Hepatocyte (in vitro differentiated cells): ENCODE measurements at regions not wholly inside any gene's neighbourhood (a gene's known extent, or its start where the extent isn't known, plus 50 kb on each side); places are given as distances from the start of the nearest gene placed in this dataset.
A peak's percentile ranks its signal among the peaks of the same experiment; 100 is the strongest.

Source experiments
- DNase-seq: peaks from one replicate; pipeline ENCODE4 v3.0.0-alpha.2; 2016; ENCODE audit warnings: low spot score
- H2AFZ ChIP-seq: fragments of 200-600 bp; sonication (generic); 2 replicates; pipeline ENCODE4 v1.6.0; 2016; ENCODE audit warnings: antibody characterized with exemption, mild to moderate bottlenecking
- H3K27ac ChIP-seq: fragments of 200-600 bp; sonication (generic); 2 replicates; pipeline ENCODE4 v1.5.1; 2016; ENCODE audit warnings: mild to moderate bottlenecking
- H3K27me3 ChIP-seq: fragments of 200-600 bp; sonication (generic); 2 replicates; pipeline ENCODE4 v1.6.1; 2016
- H3K36me3 ChIP-seq: fragments of 200-600 bp; sonication (generic); replicated peaks from 2 replicates; pipeline ENCODE4 v1.5.1; 2016; ENCODE audit warnings: low read depth; ENCODE audit not compliant: insufficient read depth
- H3K4me1 ChIP-seq: fragments of 200-600 bp; sonication (generic); 2 replicates; pipeline ENCODE4 v1.5.1; 2016; ENCODE audit warnings: mild to moderate bottlenecking, moderate library complexity; ENCODE audit not compliant: insufficient read depth
- H3K4me2 ChIP-seq: fragments of 200-600 bp; sonication (generic); 2 replicates; pipeline ENCODE4 v1.6.0; 2016
- H3K4me3 ChIP-seq: fragments of 200-600 bp; sonication (generic); 2 replicates; pipeline ENCODE4 v1.5.1; 2016; ENCODE audit warnings: mild to moderate bottlenecking
- H3K79me2 ChIP-seq: fragments of 200-600 bp; sonication (generic); 2 replicates; pipeline ENCODE4 v1.6.0; 2017; ENCODE audit warnings: mild to moderate bottlenecking
- H3K9me2 ChIP-seq: fragments of 200-600 bp; sonication (generic); replicated peaks from 2 replicates; pipeline ENCODE4 v1.6.0; 2017; ENCODE audit warnings: mild to moderate bottlenecking; ENCODE audit not compliant: insufficient read depth
- H3K9me3 ChIP-seq: fragments of 200-600 bp; sonication (generic); 2 replicates; pipeline ENCODE4 v1.5.1; 2016; ENCODE audit warnings: low read depth, mild to moderate bottlenecking
- H4K20me1 ChIP-seq: fragments of 200-600 bp; sonication (generic); 2 replicates; pipeline ENCODE4 v1.6.0; 2016; ENCODE audit warnings: mild to moderate bottlenecking; ENCODE audit not compliant: insufficient read depth, poor library complexity, severe bottlenecking
- EZH2 ChIP-seq: fragments of 200-600 bp; sonication (generic); IDR thresholded peaks from 2 replicates; pipeline ENCODE4 v1.6.1; 2016; ENCODE audit warnings: antibody characterized with exemption, mild to moderate bottlenecking, borderline replicate concordance
- EZH2phosphoT487 ChIP-seq: fragments of 200-600 bp; sonication (generic); IDR thresholded peaks from one replicate; pipeline ENCODE4 v1.6.1; 2018; ENCODE audit warnings: antibody characterized with exemption, mild to moderate bottlenecking, low read depth, moderate library complexity; ENCODE audit not compliant: unreplicated experiment, severe bottlenecking
- WGBS: methylation state at CpG from one replicate; pipeline ENCODE4 v1.1.6; 2016; ENCODE audit warnings: low lambda C conversion rate; ENCODE audit errors: missing lambda C conversion rate; 5-methylcytosine and 5-hydroxymethylcytosine counted together
- TF ChIP-seq, protein P1 (sequence below): fragments of 200-600 bp; sonication (generic); IDR thresholded peaks from 2 replicates; pipeline ENCODE4 v1.5.1; 2016; ENCODE audit warnings: antibody characterized with exemption, mild to moderate bottlenecking; ENCODE audit not compliant: poor library complexity

DNA sequence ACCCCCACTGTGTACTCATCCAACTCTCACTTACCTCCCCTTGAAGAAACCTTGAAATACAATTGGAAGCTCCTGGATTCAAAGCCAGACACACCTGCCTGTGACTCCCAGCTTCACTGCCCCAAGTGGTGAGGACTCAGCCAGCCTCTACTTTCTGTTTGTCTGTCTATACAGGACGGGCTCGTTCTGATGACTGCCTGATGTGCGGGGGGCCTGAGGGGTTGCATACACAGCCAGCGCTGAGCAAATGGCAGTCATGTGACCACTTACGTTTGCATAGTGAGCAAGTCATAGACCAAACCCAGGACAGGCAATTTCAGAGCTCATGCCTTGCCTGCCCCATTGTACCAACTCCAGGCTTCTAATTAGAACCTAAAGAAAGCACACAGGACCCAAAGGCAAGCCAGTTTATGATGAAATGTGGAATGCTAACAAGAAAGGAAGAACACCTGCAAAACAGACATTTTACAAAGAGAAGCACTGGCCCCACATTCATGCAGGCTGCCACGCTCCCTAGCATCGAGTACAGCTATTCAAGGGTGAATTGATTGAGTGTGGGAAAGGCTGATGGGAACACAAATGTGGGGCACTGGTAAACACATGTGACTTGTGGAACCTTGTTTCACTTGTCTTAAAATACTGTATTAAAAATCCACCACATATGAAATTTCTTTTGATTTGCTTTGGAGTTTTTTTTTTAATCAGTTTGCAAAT lies 137.8 kb downstream of the LNPK start:
- TF ChIP-seq, protein P1, sequence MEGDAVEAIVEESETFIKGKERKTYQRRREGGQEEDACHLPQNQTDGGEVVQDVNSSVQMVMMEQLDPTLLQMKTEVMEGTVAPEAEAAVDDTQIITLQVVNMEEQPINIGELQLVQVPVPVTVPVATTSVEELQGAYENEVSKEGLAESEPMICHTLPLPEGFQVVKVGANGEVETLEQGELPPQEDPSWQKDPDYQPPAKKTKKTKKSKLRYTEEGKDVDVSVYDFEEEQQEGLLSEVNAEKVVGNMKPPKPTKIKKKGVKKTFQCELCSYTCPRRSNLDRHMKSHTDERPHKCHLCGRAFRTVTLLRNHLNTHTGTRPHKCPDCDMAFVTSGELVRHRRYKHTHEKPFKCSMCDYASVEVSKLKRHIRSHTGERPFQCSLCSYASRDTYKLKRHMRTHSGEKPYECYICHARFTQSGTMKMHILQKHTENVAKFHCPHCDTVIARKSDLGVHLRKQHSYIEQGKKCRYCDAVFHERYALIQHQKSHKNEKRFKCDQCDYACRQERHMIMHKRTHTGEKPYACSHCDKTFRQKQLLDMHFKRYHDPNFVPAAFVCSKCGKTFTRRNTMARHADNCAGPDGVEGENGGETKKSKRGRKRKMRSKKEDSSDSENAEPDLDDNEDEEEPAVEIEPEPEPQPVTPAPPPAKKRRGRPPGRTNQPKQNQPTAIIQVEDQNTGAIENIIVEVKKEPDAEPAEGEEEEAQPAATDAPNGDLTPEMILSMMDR = no peak
- TF ChIP-seq EZH2phosphoT487 (no peak), EZH2 (no peak)
- no peak overlapping the region for H3K4me3 ChIP-seq
- no peaks in the 10 kb centered on the region for H3K27me3 ChIP-seq
- H3K9me2 ChIP-seq = no peaks in the 10 kb centered on the region
- no peaks in the 10 kb centered on the region for H4K20me1 ChIP-seq
- peak; percentile 19 for DNase-seq
- whole genome bisulfite sequencing = 63% methylated on average over 7 of the region's 7 CpGs
- H2AFZ ChIP-seq = no peak overlapping the region
- H3K9me3 ChIP-seq = no peaks in the 10 kb centered on the region
- H3K4me2 ChIP-seq = peak overlapping the region; percentile 41
- H3K36me3 ChIP-seq = no peaks in the 10 kb centered on the region
- H3K27ac ChIP-seq = no peak overlapping the region
- no peaks in the 10 kb centered on the region for H3K79me2 ChIP-seq
- H3K4me1 ChIP-seq = no peaks in the 10 kb centered on the region

DNA sequence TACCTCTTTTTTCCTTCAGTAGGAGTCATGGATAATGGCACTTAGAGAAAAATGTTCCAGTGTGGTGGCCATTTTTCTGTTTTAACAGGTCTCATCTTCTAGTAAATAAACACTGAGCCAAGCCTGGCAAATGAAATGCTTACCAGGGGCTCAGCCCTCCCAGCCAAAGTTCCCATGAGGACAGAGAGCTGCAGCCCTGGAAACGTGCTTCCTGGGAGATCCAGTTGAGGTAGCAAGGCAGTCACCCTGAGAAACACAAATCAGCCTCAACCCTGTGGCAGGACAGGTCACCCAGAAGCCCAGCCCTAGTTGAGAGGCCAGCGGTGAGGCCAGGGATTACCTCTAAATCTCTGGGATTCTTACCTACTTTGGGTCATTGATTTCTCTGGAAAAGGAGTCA lies 140.1 kb downstream of the LNPK start:
- TF ChIP-seq, protein P1 = no peak
- TF ChIP-seq EZH2 = no peak
- TF ChIP-seq EZH2phosphoT487 = no peak
- H3K4me1 ChIP-seq = no peaks in the 10 kb centered on the region
- no peak overlapping the region for H3K27ac ChIP-seq
- H3K4me3 ChIP-seq = no peak overlapping the region
- no peaks in the 10 kb centered on the region for H3K27me3 ChIP-seq
- no peak for DNase-seq
- no peak overlapping the region for H2AFZ ChIP-seq
- no peaks in the 10 kb centered on the region for H3K79me2 ChIP-seq
- no peaks in the 10 kb centered on the region for H4K20me1 ChIP-seq
- WGBS = 66% methylated on average over 2 of the region's 2 CpGs
- H3K36me3 ChIP-seq = no peaks in the 10 kb centered on the region
- no peak overlapping the region for H3K4me2 ChIP-seq
- H3K9me2 ChIP-seq = no peaks in the 10 kb centered on the region
- no peaks in the 10 kb centered on the region for H3K9me3 ChIP-seq

DNA sequence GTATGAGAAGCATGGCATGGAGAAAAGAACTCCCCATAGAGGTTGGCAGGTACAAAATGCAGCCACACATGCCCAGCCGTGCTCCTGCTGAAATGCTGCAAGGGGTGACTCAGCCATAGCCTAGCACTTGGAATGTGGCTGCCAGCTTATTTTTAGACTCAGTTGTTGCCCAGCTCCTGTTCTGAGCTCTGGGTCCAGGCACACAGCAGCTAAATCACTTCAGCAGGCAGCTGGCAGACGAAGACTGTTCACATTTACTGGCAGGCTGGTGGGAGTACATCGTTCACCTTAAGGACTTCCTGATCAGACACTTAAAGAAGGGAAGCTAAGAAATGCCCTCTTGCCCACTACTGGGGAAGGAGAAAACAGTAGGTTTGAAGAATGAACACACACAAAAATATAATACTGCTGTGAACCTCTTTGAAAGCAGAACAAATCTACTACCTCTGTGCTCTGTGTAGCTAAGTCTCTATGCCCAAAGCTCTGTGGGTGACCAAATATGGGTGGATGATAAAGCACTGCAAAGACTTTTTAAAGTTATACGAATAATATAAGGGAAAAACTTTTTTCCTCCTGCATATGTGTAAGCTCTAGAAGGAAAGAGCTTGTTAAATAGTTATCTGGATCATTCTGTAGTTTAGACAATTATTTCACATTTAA lies 146.1 kb downstream of the LNPK start:
- Histone ChIP-seq H3K9me2 (no peaks in the 10 kb centered on the region), H3K4me3 (no peak overlapping the region), H3K36me3 (no peaks in the 10 kb centered on the region), H3K4me2 (no peak overlapping the region), H2AFZ (no peak overlapping the region), H3K79me2 (no peaks in the 10 kb centered on the region), H3K27me3 (no peaks in the 10 kb centered on the region), H3K4me1 (peaks cover 6% of the 10 kb centered on the region), H3K27ac (peak overlapping the region; percentile 20), H3K9me3 (no peaks in the 10 kb centered on the region), H4K20me1 (no peaks in the 10 kb centered on the region)
- WGBS = 66% methylated on average over 4 of the region's 4 CpGs
- TF ChIP-seq, protein P1 = no peak
- TF ChIP-seq EZH2phosphoT487 (no peak), EZH2 (no peak)
- DNase-seq = no peak
